ENCODE measurements at regions not wholly inside any gene's neighbourhood (a gene's known extent, or its start where the extent isn't known, plus 50 kb on each side); places are given as distances from the start of the nearest gene placed in this dataset.

DNA sequence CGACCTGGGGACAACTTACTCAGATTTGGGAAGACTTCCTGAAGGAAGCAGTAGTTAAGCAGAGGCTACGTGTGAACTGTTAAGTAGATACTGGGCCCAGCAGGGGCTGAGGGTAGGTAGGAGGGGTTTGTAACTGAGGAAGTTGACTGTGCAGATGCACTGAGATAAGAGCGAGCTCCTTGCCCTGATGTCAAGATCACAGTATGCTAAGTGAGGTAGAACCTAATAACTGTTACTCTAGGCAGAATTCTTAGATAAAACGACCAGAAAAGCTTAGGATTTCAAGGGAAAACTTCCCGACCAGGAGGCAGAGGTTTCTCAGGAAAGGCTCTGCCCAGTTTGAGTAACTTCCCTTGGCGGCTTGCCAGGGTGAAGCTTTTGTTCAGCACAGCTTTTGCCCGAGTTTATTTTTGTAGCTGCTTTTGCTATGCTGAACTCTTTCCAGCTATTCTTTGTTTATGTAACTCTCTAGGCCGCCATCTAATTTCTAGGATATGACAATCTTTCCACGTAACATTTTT, 632.1 kb downstream of the DIAPH3 start:
- TF ChIP-seq, protein P1, sequence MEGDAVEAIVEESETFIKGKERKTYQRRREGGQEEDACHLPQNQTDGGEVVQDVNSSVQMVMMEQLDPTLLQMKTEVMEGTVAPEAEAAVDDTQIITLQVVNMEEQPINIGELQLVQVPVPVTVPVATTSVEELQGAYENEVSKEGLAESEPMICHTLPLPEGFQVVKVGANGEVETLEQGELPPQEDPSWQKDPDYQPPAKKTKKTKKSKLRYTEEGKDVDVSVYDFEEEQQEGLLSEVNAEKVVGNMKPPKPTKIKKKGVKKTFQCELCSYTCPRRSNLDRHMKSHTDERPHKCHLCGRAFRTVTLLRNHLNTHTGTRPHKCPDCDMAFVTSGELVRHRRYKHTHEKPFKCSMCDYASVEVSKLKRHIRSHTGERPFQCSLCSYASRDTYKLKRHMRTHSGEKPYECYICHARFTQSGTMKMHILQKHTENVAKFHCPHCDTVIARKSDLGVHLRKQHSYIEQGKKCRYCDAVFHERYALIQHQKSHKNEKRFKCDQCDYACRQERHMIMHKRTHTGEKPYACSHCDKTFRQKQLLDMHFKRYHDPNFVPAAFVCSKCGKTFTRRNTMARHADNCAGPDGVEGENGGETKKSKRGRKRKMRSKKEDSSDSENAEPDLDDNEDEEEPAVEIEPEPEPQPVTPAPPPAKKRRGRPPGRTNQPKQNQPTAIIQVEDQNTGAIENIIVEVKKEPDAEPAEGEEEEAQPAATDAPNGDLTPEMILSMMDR (conservative IDR thresholded peaks at IDR 0.05) = no peak
- H3K27me3 Mint-ChIP-seq (ENCODE audit: low read depth) = no peaks in the 10 kb centered on the region
- H3K79me1 ChIP-seq (ENCODE audit: insufficient read depth, low read depth, low read length, poor library complexity, severe bottlenecking) = no peaks in the 10 kb centered on the region
- H2AFZ ChIP-seq (ENCODE audit: low read length) = no peak overlapping the region
- no peaks in the 10 kb centered on the region for H3K9me3 ChIP-seq (ENCODE audit: control insufficient read depth, low read depth, low read length)
- no CpG with 5 or more reads among the region's 9 CpGs for WGBS (ENCODE audit: extremely low coverage, insufficient read length, low lambda C conversion rate)
- no peaks in the 10 kb centered on the region for H3K36me3 Mint-ChIP-seq (ENCODE audit: insufficient read depth in 1 of 3, low read depth in 3 of 3)
- no peak overlapping the region for H2BK120ac ChIP-seq (ENCODE audit: low read depth, low read length, poor library complexity, severe bottlenecking)
- H4K20me1 ChIP-seq (ENCODE audit: control insufficient read depth, insufficient read depth, insufficient read length) = no peaks in the 10 kb centered on the region
- H3K9me3 Mint-ChIP-seq = no peaks in the 10 kb centered on the region
- DNase-seq = peak; percentile 68
- H2BK15ac ChIP-seq (ENCODE audit: low read depth, low read length) = no peak overlapping the region
- no peaks in the 10 kb centered on the region for H3K79me2 ChIP-seq (ENCODE audit: insufficient read depth, low read length)
- H2BK12ac ChIP-seq (ENCODE audit: insufficient read length, low read depth, low read length) = no peak overlapping the region
- peak overlapping the region; percentile 42 to 95 (median 69); a peak in 5 of 7 replicates for H3K27ac Mint-ChIP-seq
- no peaks in the 10 kb centered on the region for H3K23me2 ChIP-seq (ENCODE audit: insufficient read length, low read depth, low read length, poor library complexity, severe bottlenecking)
- H3K27ac ChIP-seq (ENCODE audit: insufficient read length, low read depth, low read length) = no peak overlapping the region
- H3K14ac ChIP-seq (ENCODE audit: insufficient read depth, low read length) = no peak overlapping the region
- H3K27me3 ChIP-seq (ENCODE audit: insufficient read depth, low read length) = no peaks in the 10 kb centered on the region
- peaks cover 25 to 27% of the 10 kb centered on the region in 2 experiments for H3K4me1 Mint-ChIP-seq
- H4K5ac ChIP-seq (ENCODE audit: insufficient read length, low read depth, low read length) = no peak overlapping the region
- no peak overlapping the region for H3K9ac ChIP-seq (ENCODE audit: extremely low read depth, insufficient read length, low read length)
- no peak overlapping the region for H2BK20ac ChIP-seq (ENCODE audit: low read depth, low read length, poor library complexity, severe bottlenecking)
- H4K91ac ChIP-seq (ENCODE audit: insufficient read length, low read depth, low read length) = no peak overlapping the region
- H3K4me3 Mint-ChIP-seq = peak overlapping the region; percentile 10 to 33; a peak in 3 of 5 replicates
- no peak overlapping the region for H3K23ac ChIP-seq (ENCODE audit: insufficient read length, low read depth, low read length)
- no peak overlapping the region for H4K8ac ChIP-seq (replicated peaks; ENCODE audit: insufficient read length, low read depth, low read length)
- no peak overlapping the region for H3T11ph ChIP-seq (ENCODE audit: low read length)
- no peak overlapping the region for H3K4me2 ChIP-seq (ENCODE audit: insufficient read depth, insufficient read length, low read length)
- peaks cover 2% of the 10 kb centered on the region for H3K4me1 ChIP-seq (ENCODE audit: insufficient read depth, low read length)
- H3K56ac ChIP-seq (ENCODE audit: insufficient read length, low read depth, low read length) = no peak overlapping the region
- H3K4ac ChIP-seq (ENCODE audit: low read depth, low read length) = no peak overlapping the region
- no peak overlapping the region for H3K18ac ChIP-seq (ENCODE audit: insufficient read length, low read depth, low read length)
- H2AK5ac ChIP-seq (ENCODE audit: insufficient read length, low read length) = no peak overlapping the region
- H2BK5ac ChIP-seq (ENCODE audit: insufficient read length, low read length) = no peak overlapping the region
